Thoracic aorta (tissue), 2 donors: ENCODE measurements at regions not wholly inside any gene's neighbourhood (a gene's known extent, or its start where the extent isn't known, plus 50 kb on each side); places are given as distances from the start of the nearest gene placed in this dataset.
"Not testable (repeated sequence)": the region's sequence is repeated elsewhere in the genome, so short reads cannot be mapped to it uniquely, and the experiment has no call there.

Experiments
- ATAC-seq: fragments of 150-250 bp; one replicate; pipeline ENCODE4 v1.8.0; 2017; ENCODE audit warnings: low read depth; ENCODE audit not compliant: insufficient number of reproducible peaks, low FRiP score
- DNase-seq: peaks from one replicate; pipeline ENCODE4 v3.0.0-alpha.2; 2020; ENCODE audit warnings: low spot score
- H3K27ac ChIP-seq, 2 donors: fragments of 200-600 bp; sonication (generic); 1 replicate in 1 of 2; 2 replicates in 1 of 2; pipeline ENCODE4 v1.5.1; 2016; ENCODE audit warnings: mild to moderate bottlenecking in 2 of 2, moderate library complexity in 2 of 2
- H3K27me3 ChIP-seq: fragments of 200-600 bp; sonication (generic); replicated peaks from 2 replicates; pipeline ENCODE4 v1.6.0; 2016; ENCODE audit warnings: mild to moderate bottlenecking; ENCODE audit not compliant: insufficient read depth
- H3K36me3 ChIP-seq: fragments of 200-600 bp; sonication (generic); one replicate; pipeline ENCODE4 v1.5.1; 2016
- H3K4me1 ChIP-seq, 2 donors: fragments of 200-600 bp; sonication (generic); 1 replicate in 1 of 2; 2 replicates in 1 of 2; pipeline versions ENCODE4 v1.5.1 to v1.6.0; 2016; ENCODE audit warnings: low read depth in 2 of 2, mild to moderate bottlenecking in 1 of 2; ENCODE audit not compliant: control insufficient read depth in 1 of 2
- H3K4me3 ChIP-seq: fragments of 200-600 bp; sonication (generic); 2 replicates; pipeline ENCODE4 v1.5.1; 2016; ENCODE audit warnings: mild to moderate bottlenecking
- H3K9me3 ChIP-seq: fragments of 200-600 bp; sonication (generic); 2 replicates; pipeline ENCODE4 v1.5.1; 2016
- TF ChIP-seq, protein P1 (sequence below): fragments of 200-600 bp; sonication (generic); IDR thresholded peaks from one replicate; pipeline ENCODE4 v1.5.1; 2019; ENCODE audit warnings: antibody characterized with exemption

DNA sequence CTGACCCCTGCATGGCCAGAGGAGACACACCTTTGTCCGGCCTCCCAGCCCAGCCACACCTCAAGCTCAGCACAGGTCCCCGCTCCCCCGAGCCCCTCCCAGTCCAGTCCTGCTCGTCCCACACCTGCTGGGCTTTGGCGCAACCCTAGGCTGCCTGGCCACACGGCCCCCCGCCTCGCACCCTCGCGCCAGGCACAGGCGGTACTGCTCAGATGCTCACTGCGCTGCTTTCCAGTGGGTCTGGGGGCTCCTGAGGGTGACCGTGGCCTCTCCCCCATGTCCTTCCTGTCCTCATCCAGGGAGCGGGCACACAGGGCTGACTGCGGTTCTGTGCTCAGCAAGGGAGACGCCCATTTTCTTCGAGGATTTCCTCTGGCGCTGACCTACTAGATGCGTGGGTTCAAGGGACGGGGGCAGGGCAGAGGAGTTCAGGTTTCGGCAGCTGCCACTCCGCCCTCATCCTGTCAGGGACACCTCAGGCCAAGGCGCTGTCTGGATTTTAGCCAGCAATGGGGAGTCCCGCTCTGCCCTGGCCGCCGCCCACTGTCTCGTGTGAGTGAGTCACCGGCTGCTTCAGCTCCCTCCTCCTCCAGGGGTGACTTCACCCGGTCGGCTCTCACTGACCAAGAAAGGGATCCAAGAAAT, 118.0 kb upstream of the ZNF469 start:
- peak; percentile 94 for DNase-seq
- Histone ChIP-seq H3K36me3 (no peaks in the 10 kb centered on the region), H3K4me1 (peaks cover 4 to 38% of the 10 kb centered on the region in 2 donors), H3K4me3 (peak overlapping the region; percentile 68), H3K27ac (no peak overlapping the region), H3K27me3 (no peaks in the 10 kb centered on the region), H3K9me3 (no peaks in the 10 kb centered on the region)
- peak; percentile 92 for ATAC-seq
- TF ChIP-seq, protein P1, sequence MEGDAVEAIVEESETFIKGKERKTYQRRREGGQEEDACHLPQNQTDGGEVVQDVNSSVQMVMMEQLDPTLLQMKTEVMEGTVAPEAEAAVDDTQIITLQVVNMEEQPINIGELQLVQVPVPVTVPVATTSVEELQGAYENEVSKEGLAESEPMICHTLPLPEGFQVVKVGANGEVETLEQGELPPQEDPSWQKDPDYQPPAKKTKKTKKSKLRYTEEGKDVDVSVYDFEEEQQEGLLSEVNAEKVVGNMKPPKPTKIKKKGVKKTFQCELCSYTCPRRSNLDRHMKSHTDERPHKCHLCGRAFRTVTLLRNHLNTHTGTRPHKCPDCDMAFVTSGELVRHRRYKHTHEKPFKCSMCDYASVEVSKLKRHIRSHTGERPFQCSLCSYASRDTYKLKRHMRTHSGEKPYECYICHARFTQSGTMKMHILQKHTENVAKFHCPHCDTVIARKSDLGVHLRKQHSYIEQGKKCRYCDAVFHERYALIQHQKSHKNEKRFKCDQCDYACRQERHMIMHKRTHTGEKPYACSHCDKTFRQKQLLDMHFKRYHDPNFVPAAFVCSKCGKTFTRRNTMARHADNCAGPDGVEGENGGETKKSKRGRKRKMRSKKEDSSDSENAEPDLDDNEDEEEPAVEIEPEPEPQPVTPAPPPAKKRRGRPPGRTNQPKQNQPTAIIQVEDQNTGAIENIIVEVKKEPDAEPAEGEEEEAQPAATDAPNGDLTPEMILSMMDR, result no peak

DNA sequence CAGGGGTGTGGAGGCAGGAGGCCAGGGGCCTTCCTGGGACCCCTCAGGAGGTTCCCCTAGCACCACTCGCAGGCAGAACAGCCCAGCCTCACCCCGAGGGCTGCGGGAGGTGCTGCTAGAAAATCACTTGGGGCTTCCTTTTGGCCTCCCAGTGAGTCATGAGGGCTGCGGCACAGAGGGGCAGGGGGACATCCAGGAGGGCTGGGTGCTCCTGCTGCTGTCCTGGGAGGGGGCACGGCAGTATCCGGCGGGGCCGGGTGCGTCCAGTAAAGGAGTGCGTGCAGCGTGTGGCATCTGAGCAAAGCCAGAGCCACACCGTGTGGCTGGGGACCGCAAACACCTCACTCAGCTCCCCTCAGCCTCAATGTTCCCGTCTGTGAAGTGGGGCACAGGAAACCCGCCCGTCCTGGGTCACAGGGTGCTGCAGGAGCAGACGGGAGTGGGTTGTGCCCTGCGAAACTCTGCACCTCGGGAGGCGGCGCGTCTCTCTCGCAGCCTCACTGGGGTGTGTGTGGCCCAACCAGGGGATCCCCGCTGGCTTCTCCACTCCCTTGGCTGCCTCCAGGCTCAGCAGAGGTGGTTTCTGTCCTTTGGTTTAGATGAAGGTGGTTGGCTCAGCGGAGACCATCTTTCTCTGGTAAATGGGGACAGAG, 117.3 kb upstream of the ZNF469 start:
- Histone ChIP-seq H3K4me1 (peaks cover 4 to 38% of the 10 kb centered on the region in 2 donors), H3K4me3 (peak overlapping the region; percentile 68)
- not testable (repeated sequence) for H3K36me3 ChIP-seq, DNase-seq, H3K9me3 ChIP-seq, H3K27me3 ChIP-seq, H3K27ac ChIP-seq
- ATAC-seq, result peak; percentile 24

DNA sequence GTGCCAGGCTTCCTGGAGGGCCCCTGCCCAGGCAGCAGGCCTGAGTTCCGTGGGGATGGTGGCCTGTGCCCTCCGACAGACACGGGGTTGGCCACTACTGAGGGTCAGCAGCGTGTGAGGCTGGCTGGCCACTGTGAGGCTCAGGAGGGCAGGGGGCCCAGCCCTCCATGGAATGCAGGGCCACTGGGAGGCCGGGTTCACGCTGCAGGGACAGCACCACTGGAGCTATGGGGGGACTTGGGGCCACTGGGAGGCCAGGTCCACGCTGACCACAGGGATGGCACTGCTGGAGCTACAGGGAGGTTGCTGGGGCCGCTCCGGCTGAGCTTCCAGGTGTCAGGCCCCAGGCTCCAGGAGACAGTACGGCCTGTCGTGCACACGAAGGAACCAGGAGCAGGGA, 116.7 kb upstream of the ZNF469 start:
- DNase-seq, H3K9me3 ChIP-seq, H3K27ac ChIP-seq, H3K27me3 ChIP-seq, H3K4me3 ChIP-seq, ATAC-seq, H3K36me3 ChIP-seq: not testable (repeated sequence)
- H3K4me1 ChIP-seq, result peaks cover 4 to 38% of the 10 kb centered on the region in 2 donors

DNA sequence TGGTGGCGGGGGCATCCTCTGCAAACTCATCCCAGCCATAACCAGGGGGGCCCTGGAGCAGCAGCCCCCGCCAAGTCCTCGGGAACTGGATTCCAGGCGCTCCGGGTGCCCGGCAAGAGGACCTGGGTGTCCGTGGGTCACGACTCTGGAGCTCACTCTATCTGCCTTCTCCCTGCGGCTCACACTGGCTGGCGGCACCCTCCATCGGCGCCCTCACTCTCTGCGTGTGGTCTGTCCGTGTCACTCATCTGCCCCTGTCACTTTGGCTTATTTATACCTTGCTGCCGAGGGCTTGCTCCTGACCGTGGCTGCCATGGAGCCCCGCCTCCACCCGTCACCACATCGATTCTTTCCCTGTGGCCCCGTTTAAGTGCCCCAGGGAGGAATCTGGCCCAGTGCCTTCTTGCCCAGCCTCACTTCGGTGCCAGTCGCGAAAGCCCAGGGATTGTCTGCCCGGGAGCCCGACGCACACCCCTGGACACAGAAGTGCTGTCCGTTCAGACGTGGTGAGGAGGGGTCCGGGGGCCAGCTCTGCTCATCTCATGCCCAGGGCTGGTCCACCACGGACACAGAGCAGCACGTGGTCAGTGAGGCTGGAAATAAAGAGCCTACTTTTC, 115.7 kb upstream of the ZNF469 start:
- not testable (repeated sequence) for DNase-seq, H3K9me3 ChIP-seq, H3K27me3 ChIP-seq, H3K27ac ChIP-seq, H3K36me3 ChIP-seq, ATAC-seq
- Histone ChIP-seq H3K4me3 (peak overlapping the region; percentile 39), H3K4me1 (peaks cover 4 to 34% of the 10 kb centered on the region in 2 donors)

DNA sequence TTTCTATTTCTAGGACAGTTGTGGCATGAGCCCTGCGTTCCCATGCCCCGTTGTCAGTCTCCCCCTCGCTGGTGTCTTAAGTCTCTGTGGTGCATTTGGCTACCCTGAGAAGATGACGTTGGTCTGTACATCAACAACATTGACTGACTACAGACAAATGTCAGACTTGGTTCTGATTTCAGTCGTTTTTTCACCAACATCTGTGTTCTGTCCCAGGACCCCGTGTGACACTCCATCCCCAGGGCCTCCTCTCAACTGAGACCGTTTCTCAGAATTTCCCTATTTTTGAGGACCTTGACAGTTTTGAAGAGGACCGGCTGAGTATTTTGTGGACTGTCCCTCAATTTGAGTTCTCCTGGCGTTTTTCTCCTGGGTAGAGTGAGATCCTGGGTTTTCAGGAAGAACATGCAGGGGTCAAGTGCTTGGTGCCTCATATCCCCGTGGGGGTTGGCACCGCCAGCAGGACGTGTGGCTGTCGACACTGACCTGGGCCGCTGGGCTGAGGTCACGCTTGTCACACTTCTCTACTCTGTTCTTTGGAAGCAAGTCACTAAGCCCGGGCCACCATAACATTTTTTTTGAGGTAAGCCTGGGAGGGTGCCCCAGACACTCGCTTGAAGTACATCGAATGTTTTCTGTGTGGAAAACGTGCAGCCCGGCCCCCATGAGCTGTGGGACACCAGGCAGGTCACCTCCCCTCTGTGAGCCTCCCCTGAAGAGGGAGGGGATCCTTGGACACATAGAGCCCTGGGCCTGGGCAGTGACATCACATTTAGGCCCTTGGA, 114.4 kb upstream of the ZNF469 start:
- not testable (repeated sequence) for ATAC-seq, H3K4me3 ChIP-seq, DNase-seq, H3K36me3 ChIP-seq, H3K27ac ChIP-seq, H3K9me3 ChIP-seq, H3K27me3 ChIP-seq
- H3K4me1 ChIP-seq, result peaks cover 4 to 22% of the 10 kb centered on the region in 2 donors

DNA sequence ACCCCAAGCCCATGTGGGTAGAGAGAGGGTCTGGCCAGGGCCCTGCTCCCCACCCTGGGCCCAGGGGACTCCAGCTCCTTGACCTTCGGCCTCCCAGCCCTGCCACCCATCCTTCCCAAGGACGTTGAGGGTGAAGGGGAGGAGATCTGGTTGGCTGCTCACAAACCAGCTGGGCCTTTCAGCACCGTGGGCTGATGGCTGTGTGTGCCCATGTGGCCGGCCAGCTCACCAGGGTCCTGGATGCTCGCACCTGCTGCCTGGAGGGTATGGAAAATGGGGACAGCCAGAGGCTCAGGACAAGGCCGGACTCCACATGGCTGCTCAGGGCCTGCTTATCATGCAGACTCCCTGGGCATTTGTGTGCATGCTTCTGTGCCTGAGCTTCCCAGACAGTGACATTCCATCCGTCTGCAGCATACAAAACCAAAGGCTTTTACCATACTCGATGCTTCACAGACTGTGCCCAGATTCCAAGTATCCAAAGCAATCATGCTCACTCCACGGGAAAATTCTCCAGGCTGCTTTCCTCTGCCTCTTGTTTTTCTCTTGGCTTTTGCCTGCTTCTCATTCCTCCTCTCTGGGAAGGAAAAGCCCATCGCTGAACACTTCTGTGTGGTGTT, 112.5 kb upstream of the ZNF469 start:
- H3K4me1 ChIP-seq, H3K4me3 ChIP-seq, H3K9me3 ChIP-seq, H3K36me3 ChIP-seq, H3K27ac ChIP-seq, DNase-seq, H3K27me3 ChIP-seq, ATAC-seq: not testable (repeated sequence)

DNA sequence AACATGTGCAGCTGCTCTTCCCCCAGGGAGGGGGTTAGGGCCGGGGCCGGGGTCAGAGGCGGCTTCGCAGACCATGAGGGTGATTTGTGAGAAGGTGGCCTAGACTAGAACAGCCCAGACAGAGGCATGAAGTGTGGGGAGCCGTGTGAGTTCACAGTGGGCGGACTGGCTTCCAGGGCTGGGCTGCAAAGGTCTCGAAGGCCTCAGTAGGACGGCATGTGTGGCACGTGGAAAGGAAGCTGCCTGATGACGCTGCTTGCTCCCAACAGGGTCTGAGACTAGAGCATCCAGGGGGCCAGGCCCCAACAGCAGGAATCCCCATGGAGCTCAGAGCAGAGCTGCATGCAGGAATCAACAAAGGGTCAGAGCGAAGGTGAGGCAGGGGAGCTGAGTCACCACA, 111.5 kb upstream of the ZNF469 start:
- H3K4me3 ChIP-seq, DNase-seq, ATAC-seq: not testable (repeated sequence)

DNA sequence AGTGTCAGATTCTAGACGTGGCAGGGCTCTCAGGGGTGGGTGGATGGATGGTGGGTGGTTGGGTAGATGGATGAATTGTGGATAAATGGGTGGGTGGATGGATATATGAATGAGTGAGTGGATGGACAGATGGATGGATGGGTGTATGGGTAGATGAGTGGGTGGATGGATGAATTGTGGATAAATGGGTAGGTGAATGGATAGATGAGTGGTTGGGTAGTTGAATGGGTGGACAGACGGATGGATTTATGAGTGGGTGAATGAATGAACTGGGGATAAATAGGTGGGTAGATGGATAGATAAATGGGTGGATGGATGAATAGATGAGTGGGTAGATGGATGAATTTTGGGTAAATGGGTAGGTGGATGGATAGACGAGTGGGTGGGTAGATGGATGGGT, 111.0 kb upstream of the ZNF469 start:
- not testable (repeated sequence) for H3K27me3 ChIP-seq, H3K27ac ChIP-seq, ATAC-seq, H3K36me3 ChIP-seq, DNase-seq, H3K4me1 ChIP-seq, H3K4me3 ChIP-seq, H3K9me3 ChIP-seq

More for the DNA sequence above, 111.5 kb upstream of the ZNF469 start:
- not testable (repeated sequence) for H3K36me3 ChIP-seq, H3K9me3 ChIP-seq, H3K4me1 ChIP-seq, H3K27me3 ChIP-seq, H3K27ac ChIP-seq

DNA sequence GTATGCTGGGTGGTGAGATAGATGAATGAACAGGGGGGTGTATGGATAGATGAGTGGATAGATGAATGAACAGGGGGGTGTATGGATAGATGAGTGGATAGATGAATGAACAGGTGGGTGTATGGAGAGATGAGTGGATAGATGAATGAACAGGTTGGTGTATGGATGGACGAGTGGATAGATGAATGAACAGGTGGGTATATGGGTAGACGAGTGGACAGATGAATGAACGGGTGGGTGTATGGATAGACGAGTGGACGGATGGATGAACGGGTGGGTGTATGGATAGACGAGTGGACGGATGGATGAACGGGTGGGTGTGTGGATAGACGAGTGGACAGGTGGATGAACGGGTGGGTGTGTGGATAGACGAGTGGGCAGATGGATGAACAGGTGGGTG, 110.3 kb upstream of the ZNF469 start:
- ATAC-seq, H3K36me3 ChIP-seq, H3K4me3 ChIP-seq, H3K9me3 ChIP-seq, H3K27ac ChIP-seq, H3K27me3 ChIP-seq, DNase-seq, H3K4me1 ChIP-seq: not testable (repeated sequence)

DNA sequence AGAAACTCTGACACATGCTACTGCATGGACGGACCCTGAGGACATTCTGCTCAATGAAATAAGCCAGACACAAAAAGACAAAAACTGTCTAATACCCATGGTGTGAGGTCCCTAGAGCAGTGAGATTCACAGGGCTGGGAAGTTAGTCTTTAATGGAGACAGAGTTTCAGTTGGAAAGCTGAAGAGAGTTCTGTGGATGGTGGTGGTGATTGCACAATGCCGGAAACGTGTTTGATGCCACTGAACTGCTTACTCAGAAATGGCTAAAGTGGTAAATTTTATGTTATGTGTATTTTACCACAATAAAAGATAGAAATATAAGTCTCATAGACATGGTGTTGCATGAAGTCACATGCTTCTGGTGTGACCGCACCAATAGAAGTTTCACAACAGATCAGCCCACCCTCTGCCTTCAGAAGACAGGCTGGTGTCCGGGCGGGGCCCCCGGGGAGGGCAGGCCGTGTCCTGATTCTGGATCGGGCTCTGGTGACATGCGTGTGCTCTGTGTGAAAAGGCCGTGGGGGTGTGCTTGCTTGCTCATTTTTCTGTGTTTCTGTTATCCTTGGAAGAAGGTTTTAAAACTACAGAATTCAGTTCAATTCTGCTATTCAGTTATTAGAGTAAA, 108.5 kb upstream of the ZNF469 start:
- ATAC-seq, H3K36me3 ChIP-seq, H3K27me3 ChIP-seq, DNase-seq, H3K9me3 ChIP-seq, H3K27ac ChIP-seq, H3K4me3 ChIP-seq, H3K4me1 ChIP-seq: not testable (repeated sequence)
